ENCODE measurements at regions not wholly inside any gene's neighbourhood (a gene's known extent, or its start where the extent isn't known, plus 50 kb on each side); places are given as distances from the start of the nearest gene placed in this dataset.

- TF ChIP-seq POLR2AphosphoS5 (IDR thresholded peaks at IDR 0.05): no peak
- no peak for TF ChIP-seq CTCF (IDR thresholded peaks at IDR 0.05)
Observed at GRCh38 chr9:11928871-11929321, 764.3 kb upstream of the TYRP1 start.

Measured in suprapubic skin (tissue), 3 donors.